ENCODE measurements at regions not wholly inside any gene's neighbourhood (a gene's known extent, or its start where the extent isn't known, plus 50 kb on each side); places are given as distances from the start of the nearest gene placed in this dataset.

DNA sequence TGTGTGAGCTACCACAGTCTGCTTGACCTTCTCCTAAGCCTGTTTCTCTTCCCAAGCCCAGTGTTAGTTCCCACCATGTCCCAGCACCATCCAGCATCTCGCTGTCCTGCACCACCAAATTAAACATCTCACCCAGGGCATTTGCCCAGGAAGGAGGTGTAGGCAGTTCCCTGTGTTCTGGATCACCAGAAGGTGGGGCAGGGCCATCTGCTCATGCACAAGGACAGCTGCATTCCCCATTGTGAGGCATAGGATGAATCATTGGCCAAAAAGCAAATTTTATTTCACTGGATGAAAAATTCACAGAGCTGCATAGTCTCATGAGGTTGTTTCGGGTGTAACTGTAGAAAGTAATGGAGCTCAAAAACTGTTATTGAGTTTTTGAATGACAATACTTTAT, 89.5 kb upstream of the GRIA1 start (continued):
- TF ChIP-seq KLF10 (tag by site-specific recombination; IDR thresholded peaks at IDR 0.05) (no peak), ZNF544 (tag by site-specific recombination; IDR thresholded peaks at IDR 0.05) (no peak), ZFHX2 (tag by site-specific recombination; conservative IDR thresholded peaks at IDR 0.05) (no peak), ZNF239 (tag by site-specific recombination; IDR thresholded peaks at IDR 0.05) (no peak)

DNA sequence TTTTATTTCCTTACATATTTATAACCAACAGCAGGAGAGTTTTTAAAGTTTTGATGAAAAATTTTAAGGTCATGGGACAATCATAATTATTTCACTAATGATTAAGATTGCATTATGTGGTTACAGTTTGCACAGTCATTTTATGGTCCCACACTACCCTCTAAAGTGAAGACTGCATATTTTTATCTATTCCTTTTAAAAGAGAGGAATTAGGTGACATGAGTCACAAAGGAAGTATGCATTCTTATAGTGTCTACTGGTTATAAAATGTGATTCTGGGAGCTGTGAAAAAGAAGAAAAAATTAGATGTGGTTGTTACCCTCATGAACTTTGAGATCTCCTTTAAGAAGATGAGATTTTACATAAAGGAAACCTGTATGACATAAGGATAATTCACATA, 87.9 kb upstream of the GRIA1 start:
- TF ChIP-seq, protein P1, sequence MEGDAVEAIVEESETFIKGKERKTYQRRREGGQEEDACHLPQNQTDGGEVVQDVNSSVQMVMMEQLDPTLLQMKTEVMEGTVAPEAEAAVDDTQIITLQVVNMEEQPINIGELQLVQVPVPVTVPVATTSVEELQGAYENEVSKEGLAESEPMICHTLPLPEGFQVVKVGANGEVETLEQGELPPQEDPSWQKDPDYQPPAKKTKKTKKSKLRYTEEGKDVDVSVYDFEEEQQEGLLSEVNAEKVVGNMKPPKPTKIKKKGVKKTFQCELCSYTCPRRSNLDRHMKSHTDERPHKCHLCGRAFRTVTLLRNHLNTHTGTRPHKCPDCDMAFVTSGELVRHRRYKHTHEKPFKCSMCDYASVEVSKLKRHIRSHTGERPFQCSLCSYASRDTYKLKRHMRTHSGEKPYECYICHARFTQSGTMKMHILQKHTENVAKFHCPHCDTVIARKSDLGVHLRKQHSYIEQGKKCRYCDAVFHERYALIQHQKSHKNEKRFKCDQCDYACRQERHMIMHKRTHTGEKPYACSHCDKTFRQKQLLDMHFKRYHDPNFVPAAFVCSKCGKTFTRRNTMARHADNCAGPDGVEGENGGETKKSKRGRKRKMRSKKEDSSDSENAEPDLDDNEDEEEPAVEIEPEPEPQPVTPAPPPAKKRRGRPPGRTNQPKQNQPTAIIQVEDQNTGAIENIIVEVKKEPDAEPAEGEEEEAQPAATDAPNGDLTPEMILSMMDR (tag by site-specific recombination; IDR thresholded peaks at IDR 0.05) = no peak
- TF ChIP-seq ZNF394 (tag by site-specific recombination; IDR thresholded peaks at IDR 0.05; ENCODE audit: borderline replicate concordance) = no peak
- no peak for TF ChIP-seq ZNF266 (tag by site-specific recombination; IDR thresholded peaks at IDR 0.05; ENCODE audit: low read depth)
- TF ChIP-seq YY2 (tag by site-specific recombination; IDR thresholded peaks at IDR 0.05) = no peak
- TF ChIP-seq, protein P2, sequence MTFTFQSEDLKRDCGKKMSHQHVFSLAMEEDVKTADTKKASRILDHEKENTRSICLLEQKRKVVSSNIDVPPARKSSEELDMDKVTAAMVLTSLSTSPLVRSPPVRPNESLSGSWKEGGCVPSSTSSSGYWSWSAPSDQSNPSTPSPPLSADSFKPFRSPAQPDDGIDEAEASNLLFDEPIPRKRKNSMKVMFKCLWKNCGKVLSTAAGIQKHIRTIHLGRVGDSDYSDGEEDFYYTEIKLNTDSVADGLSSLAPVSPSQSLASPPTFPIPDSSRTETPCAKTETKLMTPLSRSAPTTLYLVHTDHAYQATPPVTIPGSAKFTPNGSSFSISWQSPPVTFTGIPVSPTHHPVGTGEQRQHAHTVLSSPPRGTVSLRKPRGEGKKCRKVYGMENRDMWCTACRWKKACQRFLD (tag by site-specific recombination; IDR thresholded peaks at IDR 0.05) = no peak
- TF ChIP-seq FEZF1 (tag by site-specific recombination; IDR thresholded peaks at IDR 0.05) = no peak
- no peaks in the 10 kb centered on the region for H3K4me1 ChIP-seq (ENCODE audit: control insufficient read depth, insufficient read depth, low read length)
- H3K9me3 ChIP-seq (ENCODE audit: control insufficient read depth, insufficient read depth, low read depth, low read length) = no peaks in the 10 kb centered on the region
- no peaks in the 10 kb centered on the region for H3K36me3 ChIP-seq (ENCODE audit: control insufficient read depth in 2 of 2, insufficient read depth in 1 of 2, low read length in 2 of 2)
- ChIA-PET POLR2A (no interaction called here), CTCF (no interaction called here)
- H3K4me3 ChIP-seq (ENCODE audit: low read depth, low read length) = no peak overlapping the region
- H3K27ac ChIP-seq (ENCODE audit: extremely low read depth, low read depth, low read length) = no peak overlapping the region

DNA sequence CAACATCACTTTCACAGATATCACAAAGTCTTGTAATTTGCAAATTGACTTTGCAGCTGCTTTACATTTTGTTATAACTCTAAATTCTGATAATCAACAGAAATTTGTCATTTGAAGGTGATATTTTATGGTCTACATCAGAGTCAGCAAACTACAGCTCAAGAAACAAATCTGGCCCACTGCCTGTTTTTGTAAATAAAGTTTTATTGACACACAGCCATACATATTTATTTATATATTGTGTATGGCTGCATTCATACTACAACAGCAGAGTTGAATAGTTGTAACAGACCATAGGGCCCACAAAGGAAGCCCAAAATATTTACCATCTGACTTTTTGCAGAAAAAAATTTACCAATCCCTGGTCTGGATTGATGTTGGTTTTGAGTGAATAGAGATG, 87.0 kb upstream of the GRIA1 start:
- Histone ChIP-seq H3K4me1 (ENCODE audit: control insufficient read depth, insufficient read depth, low read length) (no peaks in the 10 kb centered on the region), H3K27ac (ENCODE audit: extremely low read depth, low read depth, low read length) (no peak overlapping the region), H3K36me3 (ENCODE audit: control insufficient read depth in 2 of 2, insufficient read depth in 1 of 2, low read length in 2 of 2) (no peaks in the 10 kb centered on the region), H3K4me3 (ENCODE audit: low read depth, low read length) (no peak overlapping the region), H3K9me3 (ENCODE audit: control insufficient read depth, insufficient read depth, low read depth, low read length) (no peaks in the 10 kb centered on the region)
- no peak for TF ChIP-seq ZNF670 (tag by site-specific recombination; IDR thresholded peaks at IDR 0.05; ENCODE audit: low read depth)
- ChIA-PET CTCF (interaction anchor here (0.7 kb wide), 1 partner anchor 46 kb away, joined by 3 read pairs; no protein-coding TSS in a partner anchor), POLR2A (no interaction called here)

DNA sequence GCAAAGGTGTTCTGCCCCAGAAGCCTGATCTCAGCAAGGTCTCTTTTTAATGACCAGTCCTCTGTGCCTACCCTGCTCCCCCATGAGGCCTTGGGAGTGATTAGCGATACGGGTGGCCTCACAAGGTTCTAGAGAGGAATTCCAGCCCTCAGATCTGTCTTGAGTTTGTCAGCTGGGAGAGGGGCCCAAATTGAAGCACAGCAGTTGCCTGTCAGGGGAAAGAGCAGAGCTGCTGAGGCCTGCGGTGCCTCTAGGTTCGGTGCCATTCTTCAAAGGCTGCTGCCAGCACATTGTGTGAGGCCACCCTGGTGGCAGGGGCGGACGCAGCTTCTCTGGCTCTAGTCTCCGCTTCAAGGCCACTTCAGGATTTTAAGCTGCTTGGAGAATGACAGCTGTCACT, 85.7 kb upstream of the GRIA1 start:
- Histone ChIP-seq H3K4me3 (ENCODE audit: low read depth, low read length) (no peak overlapping the region), H3K9me3 (ENCODE audit: control insufficient read depth, insufficient read depth, low read depth, low read length) (no peaks in the 10 kb centered on the region), H3K27ac (ENCODE audit: extremely low read depth, low read depth, low read length) (no peak overlapping the region), H3K4me1 (ENCODE audit: control insufficient read depth, insufficient read depth, low read length) (no peaks in the 10 kb centered on the region), H3K36me3 (ENCODE audit: control insufficient read depth in 2 of 2, insufficient read depth in 1 of 2, low read length in 2 of 2) (no peaks in the 10 kb centered on the region)
- ChIA-PET CTCF (no interaction called here), POLR2A (interaction anchor here (0.6 kb wide), 1 partner anchor 859 kb away, joined by 4 read pairs; no protein-coding TSS in a partner anchor)
- TF ChIP-seq ZNF548 (tag by site-specific recombination; IDR thresholded peaks at IDR 0.05) (no peak), ZNF354C (tag by site-specific recombination; IDR thresholded peaks at IDR 0.05; ENCODE audit: borderline replicate concordance, low read depth) (no peak), OVOL3 (tag by site-specific recombination; IDR thresholded peaks at IDR 0.05) (no peak), REPIN1 (tag by site-specific recombination; IDR thresholded peaks at IDR 0.05; ENCODE audit: low read depth) (no peak), ZNF133 (tag by site-specific recombination; IDR thresholded peaks at IDR 0.05) (no peak), ZBTB7A (tag by site-specific recombination; IDR thresholded peaks at IDR 0.05; ENCODE audit: low read depth) (no peak)
- TF ChIP-seq, protein P3, sequence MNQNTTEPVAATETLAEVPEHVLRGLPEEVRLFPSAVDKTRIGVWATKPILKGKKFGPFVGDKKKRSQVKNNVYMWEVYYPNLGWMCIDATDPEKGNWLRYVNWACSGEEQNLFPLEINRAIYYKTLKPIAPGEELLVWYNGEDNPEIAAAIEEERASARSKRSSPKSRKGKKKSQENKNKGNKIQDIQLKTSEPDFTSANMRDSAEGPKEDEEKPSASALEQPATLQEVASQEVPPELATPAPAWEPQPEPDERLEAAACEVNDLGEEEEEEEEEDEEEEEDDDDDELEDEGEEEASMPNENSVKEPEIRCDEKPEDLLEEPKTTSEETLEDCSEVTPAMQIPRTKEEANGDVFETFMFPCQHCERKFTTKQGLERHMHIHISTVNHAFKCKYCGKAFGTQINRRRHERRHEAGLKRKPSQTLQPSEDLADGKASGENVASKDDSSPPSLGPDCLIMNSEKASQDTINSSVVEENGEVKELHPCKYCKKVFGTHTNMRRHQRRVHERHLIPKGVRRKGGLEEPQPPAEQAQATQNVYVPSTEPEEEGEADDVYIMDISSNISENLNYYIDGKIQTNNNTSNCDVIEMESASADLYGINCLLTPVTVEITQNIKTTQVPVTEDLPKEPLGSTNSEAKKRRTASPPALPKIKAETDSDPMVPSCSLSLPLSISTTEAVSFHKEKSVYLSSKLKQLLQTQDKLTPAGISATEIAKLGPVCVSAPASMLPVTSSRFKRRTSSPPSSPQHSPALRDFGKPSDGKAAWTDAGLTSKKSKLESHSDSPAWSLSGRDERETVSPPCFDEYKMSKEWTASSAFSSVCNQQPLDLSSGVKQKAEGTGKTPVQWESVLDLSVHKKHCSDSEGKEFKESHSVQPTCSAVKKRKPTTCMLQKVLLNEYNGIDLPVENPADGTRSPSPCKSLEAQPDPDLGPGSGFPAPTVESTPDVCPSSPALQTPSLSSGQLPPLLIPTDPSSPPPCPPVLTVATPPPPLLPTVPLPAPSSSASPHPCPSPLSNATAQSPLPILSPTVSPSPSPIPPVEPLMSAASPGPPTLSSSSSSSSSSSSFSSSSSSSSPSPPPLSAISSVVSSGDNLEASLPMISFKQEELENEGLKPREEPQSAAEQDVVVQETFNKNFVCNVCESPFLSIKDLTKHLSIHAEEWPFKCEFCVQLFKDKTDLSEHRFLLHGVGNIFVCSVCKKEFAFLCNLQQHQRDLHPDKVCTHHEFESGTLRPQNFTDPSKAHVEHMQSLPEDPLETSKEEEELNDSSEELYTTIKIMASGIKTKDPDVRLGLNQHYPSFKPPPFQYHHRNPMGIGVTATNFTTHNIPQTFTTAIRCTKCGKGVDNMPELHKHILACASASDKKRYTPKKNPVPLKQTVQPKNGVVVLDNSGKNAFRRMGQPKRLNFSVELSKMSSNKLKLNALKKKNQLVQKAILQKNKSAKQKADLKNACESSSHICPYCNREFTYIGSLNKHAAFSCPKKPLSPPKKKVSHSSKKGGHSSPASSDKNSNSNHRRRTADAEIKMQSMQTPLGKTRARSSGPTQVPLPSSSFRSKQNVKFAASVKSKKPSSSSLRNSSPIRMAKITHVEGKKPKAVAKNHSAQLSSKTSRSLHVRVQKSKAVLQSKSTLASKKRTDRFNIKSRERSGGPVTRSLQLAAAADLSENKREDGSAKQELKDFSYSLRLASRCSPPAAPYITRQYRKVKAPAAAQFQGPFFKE (tag by site-specific recombination; IDR thresholded peaks at IDR 0.05; ENCODE audit: borderline replicate concordance) = no peak
